ENCODE measurements at regions not wholly inside any gene's neighbourhood (a gene's known extent, or its start where the extent isn't known, plus 50 kb on each side); places are given as distances from the start of the nearest gene placed in this dataset.

GRCh38 chr2:138228101-138228500 is 263.8 kb downstream of the HNMT start:
- H3K36me3 ChIP-seq (ENCODE audit: insufficient read depth, low read length): no peaks in the 10 kb centered on the region
- no peak overlapping the region for H3K9ac ChIP-seq (ENCODE audit: low read depth, low read length)
- no peaks in the 10 kb centered on the region for H3K79me2 ChIP-seq (ENCODE audit: insufficient read depth, low read length)
- H3K4me2 ChIP-seq (ENCODE audit: insufficient read depth, low read length): no peak overlapping the region
- H3K27me3 ChIP-seq (ENCODE audit: insufficient read depth, low read length, poor library complexity): no peaks in the 10 kb centered on the region
- DNase-seq: no peak
- no peak for ATAC-seq (ENCODE audit: insufficient read depth, low read depth)
- no peaks in the 10 kb centered on the region for H3K4me1 ChIP-seq (ENCODE audit: insufficient read depth, low read length)
- no peak overlapping the region for H3K27ac ChIP-seq (ENCODE audit: low read length)
- no peak for TF ChIP-seq CTCF (IDR thresholded peaks at IDR 0.05; ENCODE audit: borderline replicate concordance, extremely low read depth, low read length, poor library complexity, severe bottlenecking)
- H2AFZ ChIP-seq (ENCODE audit: low read depth, low read length): no peak overlapping the region
- no peaks in the 10 kb centered on the region for H3K9me3 ChIP-seq (ENCODE audit: insufficient read depth, low read length, severe bottlenecking)
- no peaks in the 10 kb centered on the region for H4K20me1 ChIP-seq (ENCODE audit: insufficient read depth, low read length)
- H3K4me3 ChIP-seq (ENCODE audit: low read depth in 1 of 2, low read length in 2 of 2): no peak overlapping the region

- DNase-seq (no peak), ATAC-seq (ENCODE audit: insufficient read depth, low read depth) (no peak)
- Histone ChIP-seq H3K4me2 (ENCODE audit: insufficient read depth, low read length) (no peak overlapping the region), H3K4me1 (ENCODE audit: insufficient read depth, low read length) (no peaks in the 10 kb centered on the region), H2AFZ (ENCODE audit: low read depth, low read length) (no peak overlapping the region), H3K79me2 (ENCODE audit: insufficient read depth, low read length) (no peaks in the 10 kb centered on the region), H3K27me3 (ENCODE audit: insufficient read depth, low read length, poor library complexity) (no peaks in the 10 kb centered on the region), H3K9me3 (ENCODE audit: insufficient read depth, low read length, severe bottlenecking) (no peaks in the 10 kb centered on the region), H3K9ac (ENCODE audit: low read depth, low read length) (no peak overlapping the region), H4K20me1 (ENCODE audit: insufficient read depth, low read length) (no peaks in the 10 kb centered on the region), H3K36me3 (ENCODE audit: insufficient read depth, low read length) (no peaks in the 10 kb centered on the region), H3K4me3 (ENCODE audit: low read depth in 1 of 2, low read length in 2 of 2) (no peak overlapping the region), H3K27ac (ENCODE audit: low read length) (no peak overlapping the region)
- TF ChIP-seq CTCF (IDR thresholded peaks at IDR 0.05; ENCODE audit: borderline replicate concordance, extremely low read depth, low read length, poor library complexity, severe bottlenecking): no peak
- TF ChIP-seq EZH2 (IDR thresholded peaks at IDR 0.05; ENCODE audit: borderline replicate concordance, low read depth, low read length, severe bottlenecking): no peak
Observed at GRCh38 chr2:138234265-138234664, 267.3 kb upstream of the SPOPL start.

GRCh38 chr2:138235041-138235440 is 266.5 kb upstream of the SPOPL start:
- Histone ChIP-seq H3K4me1 (ENCODE audit: insufficient read depth, low read length) (no peaks in the 10 kb centered on the region), H3K4me3 (ENCODE audit: low read depth in 1 of 2, low read length in 2 of 2) (no peak overlapping the region), H2AFZ (ENCODE audit: low read depth, low read length) (no peak overlapping the region), H4K20me1 (ENCODE audit: insufficient read depth, low read length) (no peaks in the 10 kb centered on the region), H3K9ac (ENCODE audit: low read depth, low read length) (no peak overlapping the region), H3K9me3 (ENCODE audit: insufficient read depth, low read length, severe bottlenecking) (no peaks in the 10 kb centered on the region), H3K27ac (ENCODE audit: low read length) (no peak overlapping the region), H3K36me3 (ENCODE audit: insufficient read depth, low read length) (no peaks in the 10 kb centered on the region), H3K79me2 (ENCODE audit: insufficient read depth, low read length) (no peaks in the 10 kb centered on the region), H3K4me2 (ENCODE audit: insufficient read depth, low read length) (no peak overlapping the region), H3K27me3 (ENCODE audit: insufficient read depth, low read length, poor library complexity) (no peaks in the 10 kb centered on the region)
- DNase-seq (no peak), ATAC-seq (ENCODE audit: insufficient read depth, low read depth) (no peak)
- TF ChIP-seq CTCF (IDR thresholded peaks at IDR 0.05; ENCODE audit: borderline replicate concordance, extremely low read depth, low read length, poor library complexity, severe bottlenecking) (no peak), EZH2 (IDR thresholded peaks at IDR 0.05; ENCODE audit: borderline replicate concordance, low read depth, low read length, severe bottlenecking) (no peak)

GRCh38 chr2:138236142-138236541 is 265.4 kb upstream of the SPOPL start:
- Histone ChIP-seq H3K9ac (ENCODE audit: low read depth, low read length) (no peak overlapping the region), H3K27ac (ENCODE audit: low read length) (no peak overlapping the region), H3K27me3 (ENCODE audit: insufficient read depth, low read length, poor library complexity) (no peaks in the 10 kb centered on the region), H3K4me3 (ENCODE audit: low read depth in 1 of 2, low read length in 2 of 2) (no peak overlapping the region), H3K9me3 (ENCODE audit: insufficient read depth, low read length, severe bottlenecking) (no peaks in the 10 kb centered on the region), H4K20me1 (ENCODE audit: insufficient read depth, low read length) (no peaks in the 10 kb centered on the region), H3K4me1 (ENCODE audit: insufficient read depth, low read length) (no peaks in the 10 kb centered on the region), H3K79me2 (ENCODE audit: insufficient read depth, low read length) (no peaks in the 10 kb centered on the region), H3K36me3 (ENCODE audit: insufficient read depth, low read length) (no peaks in the 10 kb centered on the region), H3K4me2 (ENCODE audit: insufficient read depth, low read length) (no peak overlapping the region), H2AFZ (ENCODE audit: low read depth, low read length) (no peak overlapping the region)
- ATAC-seq (ENCODE audit: insufficient read depth, low read depth) (no peak), DNase-seq (no peak)
- TF ChIP-seq CTCF (IDR thresholded peaks at IDR 0.05; ENCODE audit: borderline replicate concordance, extremely low read depth, low read length, poor library complexity, severe bottlenecking): no peak
- no peak for TF ChIP-seq EZH2 (IDR thresholded peaks at IDR 0.05; ENCODE audit: borderline replicate concordance, low read depth, low read length, severe bottlenecking)
